Neural cell (in vitro differentiated cells): ENCODE measurements at regions not wholly inside any gene's neighbourhood (a gene's known extent, or its start where the extent isn't known, plus 50 kb on each side); places are given as distances from the start of the nearest gene placed in this dataset.

Experiments used
- H2AFZ ChIP-seq: fragments of 200-600, 300-800 bp; sonication (generic), shearing (Covaris generic); 2 replicates; pipeline ENCODE4 v1.6.0; 2014; ENCODE audit warnings: low read depth, mild to moderate bottlenecking, antibody characterized with exemption, low read length, moderate library complexity
- H3F3A ChIP-seq: fragments of 200-600 bp; shearing (Covaris generic); 2 replicates; pipeline ENCODE4 v1.6.1; 2016; ENCODE audit warnings: mild to moderate bottlenecking, moderate library complexity, mixed read lengths, antibody characterized with exemption, low read length; ENCODE audit not compliant: insufficient read depth, poor library complexity, severe bottlenecking
- H3K27ac ChIP-seq: fragments of 200-600, 300-800 bp; sonication (generic), shearing (Covaris generic); 2 replicates; pipeline ENCODE4 v1.5.1; 2014; ENCODE audit warnings: mild to moderate bottlenecking, low read length, moderate library complexity
- H3K27me3 ChIP-seq: fragments of 300-800, 200-600 bp; sonication (generic), shearing (Covaris generic); 2 replicates; pipeline ENCODE4 v1.6.0; 2014; ENCODE audit warnings: mild to moderate bottlenecking, low read depth, low read length, moderate library complexity; ENCODE audit not compliant: insufficient read depth
- H3K36me3 ChIP-seq: fragments of 300-800, 200-600 bp; sonication (generic), shearing (Covaris generic); 2 replicates; pipeline ENCODE4 v1.5.1; 2014; ENCODE audit warnings: mild to moderate bottlenecking, antibody characterized with exemption, low read length, moderate library complexity; ENCODE audit not compliant: insufficient read depth
- H3K4me2 ChIP-seq: fragments of 300-800, 200-600 bp; sonication (generic), shearing (Covaris generic); 2 replicates; pipeline ENCODE4 v1.6.0; 2014; ENCODE audit warnings: mild to moderate bottlenecking, low read length
- H3K4me3 ChIP-seq: fragments of 300-800, 200-600 bp; sonication (generic), shearing (Covaris generic); 2 replicates; pipeline ENCODE4 v1.5.1; 2014; ENCODE audit warnings: mild to moderate bottlenecking, low read length, moderate library complexity
- H3K79me2 ChIP-seq: fragments of 200-600 bp; shearing (Covaris generic); replicated peaks from 2 replicates; pipeline ENCODE4 v1.6.0; 2014; ENCODE audit warnings: mild to moderate bottlenecking, low read length, moderate library complexity; ENCODE audit not compliant: insufficient read depth
- H3K9ac ChIP-seq: fragments of 300-800, 200-600 bp; sonication (generic), shearing (Covaris generic); 2 replicates; pipeline ENCODE4 v1.6.1; 2016; ENCODE audit warnings: mild to moderate bottlenecking, low read length, mixed read lengths
- H3K9me2 ChIP-seq: fragments of 200-600 bp; shearing (Covaris generic); 2 replicates; pipeline ENCODE4 v1.6.1; 2016; ENCODE audit warnings: mild to moderate bottlenecking, low read length, mixed read lengths; ENCODE audit not compliant: insufficient read depth
- H3K9me3 ChIP-seq: fragments of 200-600, 300-800 bp; sonication (generic), shearing (Covaris generic); 2 replicates; pipeline ENCODE4 v1.6.1; 2016; ENCODE audit warnings: mild to moderate bottlenecking, mixed run types, low read length, moderate library complexity, mixed read lengths
- H4K20me1 ChIP-seq: fragments of 200-600 bp; shearing (Covaris generic); 2 replicates; pipeline ENCODE4 v1.6.1; 2016; ENCODE audit warnings: mild to moderate bottlenecking, mixed run types; ENCODE audit not compliant: insufficient read depth
- CTCF ChIP-seq: fragments of 450-650 bp; IDR thresholded peaks from 2 replicates; pipeline ENCODE4 v1.5.1; 2014; ENCODE audit warnings: antibody characterized with exemption, mild to moderate bottlenecking, moderate library complexity; ENCODE audit not compliant: poor library complexity, severe bottlenecking
- EP300 ChIP-seq: fragments of 450-650 bp; conservative IDR thresholded peaks from 2 replicates; pipeline ENCODE4 v1.6.1; 2014; ENCODE audit warnings: antibody characterized with exemption, mild to moderate bottlenecking, moderate library complexity; ENCODE audit not compliant: poor library complexity, severe bottlenecking
- EZH2 ChIP-seq: fragments of 200-600, 300-800 bp; shearing (Covaris generic), sonication (generic); IDR thresholded peaks from 2 replicates; pipeline ENCODE4 v1.6.1; 2014; ENCODE audit warnings: antibody characterized with exemption, low read length, borderline replicate concordance, mild to moderate bottlenecking; ENCODE audit not compliant: insufficient read depth, poor library complexity, severe bottlenecking
- MXI1 ChIP-seq: fragments of 450-650 bp; conservative IDR thresholded peaks from 2 replicates; pipeline ENCODE4 v1.6.1; 2014; ENCODE audit warnings: antibody characterized with exemption, mild to moderate bottlenecking; ENCODE audit not compliant: poor library complexity, severe bottlenecking
- POLR2AphosphoS5 ChIP-seq: IDR thresholded peaks from 2 replicates; pipeline ENCODE4 v1.6.1; 2012
- RAD21 ChIP-seq: fragments of 450-650 bp; conservative IDR thresholded peaks from 2 replicates; pipeline ENCODE4 v1.6.1; 2014; ENCODE audit warnings: antibody characterized with exemption, mild to moderate bottlenecking, moderate library complexity
- REST ChIP-seq: IDR thresholded peaks from 2 replicates; pipeline ENCODE4 v1.6.1; 2012; ENCODE audit warnings: borderline replicate concordance
- SMC3 ChIP-seq: fragments of 450-650 bp; conservative IDR thresholded peaks from 2 replicates; pipeline ENCODE4 v1.6.1; 2014; ENCODE audit warnings: antibody characterized with exemption, mild to moderate bottlenecking, moderate library complexity; ENCODE audit not compliant: poor library complexity
- TAF1 ChIP-seq: IDR thresholded peaks from 2 replicates; pipeline ENCODE4 v1.6.1; 2012; ENCODE audit warnings: low read depth

DNA sequence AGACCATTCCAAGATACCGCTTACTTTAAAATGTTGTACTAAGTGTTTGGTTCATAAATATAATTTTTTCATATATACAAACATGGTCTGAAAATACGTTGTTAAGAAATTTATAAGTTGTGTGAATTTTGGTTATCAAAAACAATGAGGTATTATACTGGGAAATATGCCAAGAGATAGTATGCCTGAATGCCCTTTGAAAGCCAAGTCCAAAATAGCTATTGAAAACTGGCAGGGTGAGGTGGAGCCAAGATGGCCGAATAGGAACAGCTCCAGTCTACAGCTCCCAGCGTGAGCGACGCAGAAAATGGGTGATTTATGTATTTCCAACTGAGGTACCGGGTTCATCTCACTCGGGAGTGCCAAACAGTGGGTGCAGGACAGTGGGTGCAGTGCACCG lies 533.5 kb downstream of the ZNF608 start:
- Histone ChIP-seq H3K27me3 (no peaks in the 10 kb centered on the region), H3K4me2 (no peak overlapping the region), H3K27ac (no peak overlapping the region), H3F3A (no peaks in the 10 kb centered on the region), H3K36me3 (no peaks in the 10 kb centered on the region), H3K79me2 (no peaks in the 10 kb centered on the region), H3K4me3 (no peak overlapping the region), H3K9me3 (no peaks in the 10 kb centered on the region), H3K9me2 (no peaks in the 10 kb centered on the region), H3K9ac (no peak overlapping the region), H4K20me1 (no peaks in the 10 kb centered on the region), H2AFZ (no peak overlapping the region)
- TF ChIP-seq EP300 (no peak), POLR2AphosphoS5 (no peak), REST (no peak), CTCF (no peak), EZH2 (no peak), RAD21 (no peak), MXI1 (no peak), SMC3 (no peak), TAF1 (no peak)

DNA sequence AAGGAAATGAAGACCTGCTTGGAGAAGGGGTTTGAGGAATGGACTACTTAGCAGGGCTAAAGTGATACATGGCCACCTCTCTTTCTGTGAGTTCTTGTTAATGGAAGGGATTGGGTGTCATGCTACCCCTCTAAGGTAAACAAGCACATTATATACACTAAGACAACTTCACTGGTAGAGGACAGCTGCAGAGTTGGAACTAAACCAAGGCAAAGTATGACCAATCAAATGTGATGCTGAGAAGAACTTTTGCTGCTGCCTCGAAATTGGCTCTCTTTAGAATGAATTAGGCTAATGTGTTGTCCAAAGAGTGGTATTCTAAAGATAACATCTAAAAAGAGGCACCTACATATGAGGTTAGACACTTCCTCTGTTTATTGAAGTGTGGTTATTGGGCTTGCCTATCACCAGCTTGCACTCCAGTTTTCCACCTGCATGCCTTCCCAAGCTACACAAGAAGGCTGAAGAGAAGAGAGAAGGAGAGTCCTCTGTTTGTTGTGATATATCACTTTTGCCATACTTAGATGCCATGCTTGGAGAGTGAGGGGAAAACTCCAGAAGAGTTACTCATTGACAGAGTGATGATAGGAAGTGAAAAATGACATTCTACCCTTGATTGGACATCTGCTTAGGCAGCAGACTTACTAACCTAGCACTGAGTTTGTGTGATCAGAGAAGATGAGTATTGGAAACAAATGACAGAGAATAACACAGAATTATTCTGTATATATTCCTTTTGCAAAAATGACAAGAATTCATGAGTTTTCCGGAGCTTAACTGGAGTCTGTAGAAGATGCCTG lies 536.1 kb downstream of the ZNF608 start:
- Histone ChIP-seq H3K4me3 (no peak overlapping the region), H2AFZ (no peak overlapping the region), H3K27ac (no peak overlapping the region), H3K9me2 (no peaks in the 10 kb centered on the region), H3K9ac (no peak overlapping the region), H3K79me2 (no peaks in the 10 kb centered on the region), H3K27me3 (no peaks in the 10 kb centered on the region), H3K4me2 (no peak overlapping the region), H3F3A (no peaks in the 10 kb centered on the region), H4K20me1 (no peaks in the 10 kb centered on the region), H3K36me3 (no peaks in the 10 kb centered on the region), H3K9me3 (no peaks in the 10 kb centered on the region)
- TF ChIP-seq REST: no peak
- TF ChIP-seq CTCF: no peak
- no peak for TF ChIP-seq MXI1
- TF ChIP-seq SMC3: no peak
- TF ChIP-seq POLR2AphosphoS5: no peak
- no peak for TF ChIP-seq EZH2
- no peak for TF ChIP-seq TAF1
- no peak for TF ChIP-seq RAD21
- no peak for TF ChIP-seq EP300
